K562 (cell line): ENCODE measurements at regions not wholly inside any gene's neighbourhood (a gene's known extent, or its start where the extent isn't known, plus 50 kb on each side); places are given as distances from the start of the nearest gene placed in this dataset.

ENCODE experiments used
- C11orf30 ChIP-seq: fragments of 450-650 bp; IDR thresholded peaks from 2 replicates; pipeline ENCODE4 v1.6.1; 2016; ENCODE audit warnings: low read depth, mild to moderate bottlenecking
- TF ChIP-seq, protein P1 (sequence below), 2 experiments: fragments of 250-450 bp in 1 of 2; fragments of 450-650 bp in 1 of 2; sonication (Bioruptor Pico) in 1 of 2; IDR thresholded peaks; 2 replicates each; pipeline versions ENCODE4 v1.6.1 to v1.8.0; 2016 to 2021; ENCODE audit warnings: mild to moderate bottlenecking in 2 of 2, moderate library complexity in 2 of 2, missing compliant biosample characterization in 1 of 2, missing genetic modification characterization in 1 of 2
- TF ChIP-seq, protein P2 (sequence below), 2 experiments: fragments of 450-650 bp; formaldehyde crosslinking in 1 of 2; IDR thresholded peaks; 2 replicates each; pipeline versions ENCODE4 v1.4.0 to v1.6.1; 2014 to 2020; ENCODE audit warnings: mild to moderate bottlenecking in 2 of 2, borderline replicate concordance in 1 of 2, low read depth in 1 of 2

GRCh38 chr10:78448994-78449418 lies 415.3 kb downstream of the RPS24 start (continued):
- TF ChIP-seq, protein P1, sequence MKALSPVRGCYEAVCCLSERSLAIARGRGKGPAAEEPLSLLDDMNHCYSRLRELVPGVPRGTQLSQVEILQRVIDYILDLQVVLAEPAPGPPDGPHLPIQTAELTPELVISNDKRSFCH (CRISPR knock-in tag; IDR thresholded peaks at IDR 0.05) = no peak
- TF ChIP-seq, protein P1 (tag; IDR thresholded peaks at IDR 0.05) = no peak
- TF ChIP-seq, protein P2, sequence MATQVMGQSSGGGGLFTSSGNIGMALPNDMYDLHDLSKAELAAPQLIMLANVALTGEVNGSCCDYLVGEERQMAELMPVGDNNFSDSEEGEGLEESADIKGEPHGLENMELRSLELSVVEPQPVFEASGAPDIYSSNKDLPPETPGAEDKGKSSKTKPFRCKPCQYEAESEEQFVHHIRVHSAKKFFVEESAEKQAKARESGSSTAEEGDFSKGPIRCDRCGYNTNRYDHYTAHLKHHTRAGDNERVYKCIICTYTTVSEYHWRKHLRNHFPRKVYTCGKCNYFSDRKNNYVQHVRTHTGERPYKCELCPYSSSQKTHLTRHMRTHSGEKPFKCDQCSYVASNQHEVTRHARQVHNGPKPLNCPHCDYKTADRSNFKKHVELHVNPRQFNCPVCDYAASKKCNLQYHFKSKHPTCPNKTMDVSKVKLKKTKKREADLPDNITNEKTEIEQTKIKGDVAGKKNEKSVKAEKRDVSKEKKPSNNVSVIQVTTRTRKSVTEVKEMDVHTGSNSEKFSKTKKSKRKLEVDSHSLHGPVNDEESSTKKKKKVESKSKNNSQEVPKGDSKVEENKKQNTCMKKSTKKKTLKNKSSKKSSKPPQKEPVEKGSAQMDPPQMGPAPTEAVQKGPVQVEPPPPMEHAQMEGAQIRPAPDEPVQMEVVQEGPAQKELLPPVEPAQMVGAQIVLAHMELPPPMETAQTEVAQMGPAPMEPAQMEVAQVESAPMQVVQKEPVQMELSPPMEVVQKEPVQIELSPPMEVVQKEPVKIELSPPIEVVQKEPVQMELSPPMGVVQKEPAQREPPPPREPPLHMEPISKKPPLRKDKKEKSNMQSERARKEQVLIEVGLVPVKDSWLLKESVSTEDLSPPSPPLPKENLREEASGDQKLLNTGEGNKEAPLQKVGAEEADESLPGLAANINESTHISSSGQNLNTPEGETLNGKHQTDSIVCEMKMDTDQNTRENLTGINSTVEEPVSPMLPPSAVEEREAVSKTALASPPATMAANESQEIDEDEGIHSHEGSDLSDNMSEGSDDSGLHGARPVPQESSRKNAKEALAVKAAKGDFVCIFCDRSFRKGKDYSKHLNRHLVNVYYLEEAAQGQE (IDR thresholded peaks at IDR 0.05; ENCODE audit: borderline replicate concordance) = 0 out of 2 replicates have a peak, but pooled peaks have one; percentile 5
- TF ChIP-seq, protein P2 (CRISPR knock-in tag; IDR thresholded peaks at IDR 0.05; ENCODE audit: low read depth) = no peak
- peak; percentile 57 for TF ChIP-seq C11orf30
